ENCODE measurements at regions not wholly inside any gene's neighbourhood (a gene's known extent, or its start where the extent isn't known, plus 50 kb on each side); places are given as distances from the start of the nearest gene placed in this dataset.
A peak's percentile ranks its signal among the peaks of the same experiment; 100 is the strongest.
"Not testable (repeated sequence)": the region's sequence is repeated elsewhere in the genome, so short reads cannot be mapped to it uniquely, and the experiment has no call there.

DNA sequence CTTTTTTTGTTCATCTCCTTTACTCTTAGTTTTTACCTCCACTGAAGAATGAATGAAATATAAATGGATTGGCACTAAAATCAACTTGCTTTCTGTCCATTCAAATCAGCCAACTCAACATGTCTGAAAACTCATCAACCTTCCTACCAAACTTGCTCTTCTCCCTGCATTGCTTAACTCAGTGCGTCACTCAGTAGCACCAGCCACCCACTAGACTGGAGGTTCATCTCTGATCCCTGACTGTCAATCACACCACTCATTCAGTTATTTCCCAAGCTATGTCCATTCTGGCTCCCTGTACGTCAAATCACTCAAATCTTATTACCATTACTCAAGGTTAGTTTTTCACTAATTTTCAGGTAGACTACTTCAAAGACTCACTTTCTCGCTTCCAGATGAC lies 75.2 kb upstream of the RBMS1 start:
- Histone ChIP-seq H3K4me3 (no peak overlapping the region), H3K27me3 (ENCODE audit: low read depth) (no peaks in the 10 kb centered on the region), H3K36me3 (peaks cover 4% of the 10 kb centered on the region), H3K27ac (replicated peaks) (no peak overlapping the region), H3K9me3 (replicated peaks) (peaks cover 13% of the 10 kb centered on the region), H3K4me1 (no peaks in the 10 kb centered on the region)
- TF ChIP-seq, protein P1, sequence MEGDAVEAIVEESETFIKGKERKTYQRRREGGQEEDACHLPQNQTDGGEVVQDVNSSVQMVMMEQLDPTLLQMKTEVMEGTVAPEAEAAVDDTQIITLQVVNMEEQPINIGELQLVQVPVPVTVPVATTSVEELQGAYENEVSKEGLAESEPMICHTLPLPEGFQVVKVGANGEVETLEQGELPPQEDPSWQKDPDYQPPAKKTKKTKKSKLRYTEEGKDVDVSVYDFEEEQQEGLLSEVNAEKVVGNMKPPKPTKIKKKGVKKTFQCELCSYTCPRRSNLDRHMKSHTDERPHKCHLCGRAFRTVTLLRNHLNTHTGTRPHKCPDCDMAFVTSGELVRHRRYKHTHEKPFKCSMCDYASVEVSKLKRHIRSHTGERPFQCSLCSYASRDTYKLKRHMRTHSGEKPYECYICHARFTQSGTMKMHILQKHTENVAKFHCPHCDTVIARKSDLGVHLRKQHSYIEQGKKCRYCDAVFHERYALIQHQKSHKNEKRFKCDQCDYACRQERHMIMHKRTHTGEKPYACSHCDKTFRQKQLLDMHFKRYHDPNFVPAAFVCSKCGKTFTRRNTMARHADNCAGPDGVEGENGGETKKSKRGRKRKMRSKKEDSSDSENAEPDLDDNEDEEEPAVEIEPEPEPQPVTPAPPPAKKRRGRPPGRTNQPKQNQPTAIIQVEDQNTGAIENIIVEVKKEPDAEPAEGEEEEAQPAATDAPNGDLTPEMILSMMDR (IDR thresholded peaks at IDR 0.05; ENCODE audit: borderline replicate concordance): no peak
- intact Hi-C loops (cut with micrococcal nuclease): no loop called here
- no peak for DNase-seq

DNA sequence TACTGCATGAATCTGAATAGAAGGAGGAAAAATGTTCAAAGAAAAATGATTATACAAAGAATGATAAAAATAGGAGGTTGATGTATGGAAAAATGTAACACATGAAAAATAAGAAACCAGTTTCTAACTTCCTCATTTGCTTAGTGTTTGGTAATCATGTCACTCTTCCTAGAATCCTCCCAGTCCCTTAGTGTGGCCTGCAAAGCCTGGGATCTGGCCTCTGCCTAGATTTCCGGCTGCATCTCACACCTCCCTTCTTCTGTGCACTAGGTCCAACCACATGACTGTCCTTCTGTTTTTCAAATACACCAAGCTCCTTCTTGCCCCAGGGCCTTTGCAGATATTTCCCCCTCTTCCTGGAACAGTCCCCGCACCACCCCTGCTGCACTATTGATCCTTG lies 76.8 kb upstream of the RBMS1 start:
- intact Hi-C loops (cut with micrococcal nuclease): no loop called here
- H3K27me3 ChIP-seq (ENCODE audit: low read depth): no peaks in the 10 kb centered on the region
- no peak overlapping the region for H3K27ac ChIP-seq (replicated peaks)
- TF ChIP-seq, protein P1 (IDR thresholded peaks at IDR 0.05; ENCODE audit: borderline replicate concordance): no peak
- H3K4me3 ChIP-seq: no peak overlapping the region
- peaks cover 13% of the 10 kb centered on the region for H3K9me3 ChIP-seq (replicated peaks)
- no peak for DNase-seq
- H3K36me3 ChIP-seq: peaks cover 4% of the 10 kb centered on the region
- H3K4me1 ChIP-seq: no peaks in the 10 kb centered on the region

GRCh38 chr2:160574468-160575140 lies 81.0 kb upstream of the RBMS1 start:
- no peak for DNase-seq

GRCh38 chr2:160575368-160575767 lies 81.8 kb upstream of the RBMS1 start:
- Histone ChIP-seq H3K4me1 (peaks cover 10% of the 10 kb centered on the region), H3K27me3 (ENCODE audit: low read depth) (no peaks in the 10 kb centered on the region), H3K4me3 (no peak overlapping the region), H3K27ac (replicated peaks) (peak overlapping the region; percentile 70), H3K36me3 (peaks cover 4% of the 10 kb centered on the region), H3K9me3 (replicated peaks) (peaks cover 19% of the 10 kb centered on the region)
- intact Hi-C loops (cut with micrococcal nuclease): no loop called here
- TF ChIP-seq, protein P1 (IDR thresholded peaks at IDR 0.05; ENCODE audit: borderline replicate concordance): no peak
- no peak for DNase-seq

More at GRCh38 chr2:160574468-160575140, 81.0 kb upstream of the RBMS1 start:
- TF ChIP-seq, protein P1 (IDR thresholded peaks at IDR 0.05; ENCODE audit: borderline replicate concordance): no peak
- Histone ChIP-seq H3K4me3 (no peak overlapping the region), H3K4me1 (peaks cover 10% of the 10 kb centered on the region), H3K27me3 (ENCODE audit: low read depth) (no peaks in the 10 kb centered on the region), H3K27ac (replicated peaks) (peak overlapping the region; percentile 70), H3K36me3 (peaks cover 4% of the 10 kb centered on the region), H3K9me3 (replicated peaks) (peaks cover 19% of the 10 kb centered on the region)
- intact Hi-C loops (cut with micrococcal nuclease): no loop called here

GRCh38 chr2:160576054-160576499 lies 82.5 kb upstream of the RBMS1 start:
- TF ChIP-seq, protein P1 (IDR thresholded peaks at IDR 0.05; ENCODE audit: borderline replicate concordance): no peak

GRCh38 chr2:160577081-160577480 lies 83.5 kb upstream of the RBMS1 start:
- H3K27ac ChIP-seq (replicated peaks): peak overlapping the region; percentile 70
- H3K27me3 ChIP-seq (ENCODE audit: low read depth); DNase-seq; H3K36me3 ChIP-seq; intact Hi-C loops (cut with micrococcal nuclease); H3K4me3 ChIP-seq: not testable (repeated sequence)
- peaks cover 11% of the 10 kb centered on the region for H3K4me1 ChIP-seq
- peaks cover 15% of the 10 kb centered on the region for H3K9me3 ChIP-seq (replicated peaks)

More at GRCh38 chr2:160576054-160576499, 82.5 kb upstream of the RBMS1 start:
- DNase-seq: no peak
- H3K4me1 ChIP-seq: peaks cover 10% of the 10 kb centered on the region
- H3K36me3 ChIP-seq: peaks cover 4% of the 10 kb centered on the region
- H3K27me3 ChIP-seq (ENCODE audit: low read depth): no peaks in the 10 kb centered on the region
- H3K4me3 ChIP-seq: no peak overlapping the region
- intact Hi-C loops (cut with micrococcal nuclease): no loop called here
- H3K9me3 ChIP-seq (replicated peaks): peaks cover 19% of the 10 kb centered on the region
- peak overlapping the region; percentile 70 for H3K27ac ChIP-seq (replicated peaks)
